Astrocyte (in vitro differentiated cells and primary cell): ENCODE measurements at regions not wholly inside any gene's neighbourhood (a gene's known extent, or its start where the extent isn't known, plus 50 kb on each side); places are given as distances from the start of the nearest gene placed in this dataset.

Experiments used
- DNase-seq: peaks from one replicate; pipeline ENCODE4 v3.0.0-alpha.2; 2010; ENCODE audit warnings: low read depth
- FAIRE-seq: peaks from 2 replicates; lab custom pipeline; 2011; peaks lifted over from hg19 to GRCh38; lab: Jason Lieb, UNC
- H2AFZ ChIP-seq: 2 replicates; pipeline ENCODE4 v1.6.0; 2012; ENCODE audit warnings: low read depth, low read length, inconsistent platforms
- H3K27ac ChIP-seq: 2 replicates; pipeline ENCODE4 v1.5.1; 2011; ENCODE audit warnings: low read depth, low read length, inconsistent platforms
- H3K27me3 ChIP-seq: 2 replicates; pipeline ENCODE4 v1.6.0; 2011; ENCODE audit warnings: low read length, inconsistent platforms; ENCODE audit not compliant: insufficient read depth
- H3K36me3 ChIP-seq: 2 replicates; pipeline ENCODE4 v1.5.1; 2011; ENCODE audit warnings: low read length, inconsistent platforms; ENCODE audit not compliant: insufficient read depth
- H3K4me1 ChIP-seq: 2 replicates; pipeline ENCODE4 v1.5.1; 2011; ENCODE audit warnings: low read length, inconsistent platforms; ENCODE audit not compliant: insufficient read depth
- H3K4me2 ChIP-seq: 2 replicates; pipeline ENCODE4 v1.6.0; 2012; ENCODE audit warnings: low read length, inconsistent platforms
- H3K4me3 ChIP-seq: 2 replicates; pipeline ENCODE4 v1.5.1; 2011; ENCODE audit warnings: low read depth, mild to moderate bottlenecking, low read length, inconsistent platforms; ENCODE audit not compliant: insufficient read depth
- H3K79me2 ChIP-seq: 2 replicates; pipeline ENCODE4 v1.6.0; 2012; ENCODE audit warnings: mild to moderate bottlenecking, low read length, inconsistent platforms; ENCODE audit not compliant: insufficient read depth
- H3K9ac ChIP-seq: 2 replicates; pipeline ENCODE4 v1.6.0; 2012; ENCODE audit warnings: mild to moderate bottlenecking, low read length, inconsistent platforms
- H3K9me3 ChIP-seq: 2 replicates; pipeline ENCODE4 v1.5.1; 2012; ENCODE audit warnings: low read depth, mild to moderate bottlenecking, low read length, inconsistent platforms; ENCODE audit not compliant: insufficient read depth
- H4K20me1 ChIP-seq: 2 replicates; pipeline ENCODE4 v1.6.0; 2012; ENCODE audit warnings: low read length, inconsistent platforms; ENCODE audit not compliant: insufficient read depth
- H3K27ac Mint-ChIP-seq: one replicate; pipeline ENCODE4 v1.8.0; 2021; ENCODE audit warnings: mild to moderate bottlenecking, mixed read lengths; ENCODE audit not compliant: unreplicated experiment
- H3K27me3 Mint-ChIP-seq: one replicate; pipeline ENCODE4 v1.8.0; 2021; ENCODE audit warnings: low read depth, mixed read lengths; ENCODE audit not compliant: unreplicated experiment
- H3K36me3 Mint-ChIP-seq: one replicate; pipeline ENCODE4 v1.8.0; 2021; ENCODE audit warnings: low read depth, mixed read lengths; ENCODE audit not compliant: unreplicated experiment
- H3K4me1 Mint-ChIP-seq: one replicate; pipeline ENCODE4 v1.8.0; 2021; ENCODE audit warnings: low read depth, mixed read lengths; ENCODE audit not compliant: unreplicated experiment
- H3K4me3 Mint-ChIP-seq: one replicate; pipeline ENCODE4 v1.8.0; 2021; ENCODE audit warnings: mild to moderate bottlenecking, moderate library complexity, mixed read lengths; ENCODE audit not compliant: unreplicated experiment
- H3K9me3 Mint-ChIP-seq: one replicate; pipeline ENCODE4 v1.8.0; 2021; ENCODE audit warnings: mild to moderate bottlenecking, mixed read lengths; ENCODE audit not compliant: unreplicated experiment
- EZH2 ChIP-seq: IDR thresholded peaks from 2 replicates; pipeline ENCODE4 v1.6.1; 2012; ENCODE audit warnings: mild to moderate bottlenecking, low read length, inconsistent platforms; ENCODE audit not compliant: insufficient read depth
- TF ChIP-seq, protein P1 (sequence below): IDR thresholded peaks from 2 replicates; pipeline ENCODE4 v1.5.1; 2011; ENCODE audit warnings: low read depth, mild to moderate bottlenecking, inconsistent platforms, low read length, moderate library complexity; ENCODE audit not compliant: insufficient read depth

DNA sequence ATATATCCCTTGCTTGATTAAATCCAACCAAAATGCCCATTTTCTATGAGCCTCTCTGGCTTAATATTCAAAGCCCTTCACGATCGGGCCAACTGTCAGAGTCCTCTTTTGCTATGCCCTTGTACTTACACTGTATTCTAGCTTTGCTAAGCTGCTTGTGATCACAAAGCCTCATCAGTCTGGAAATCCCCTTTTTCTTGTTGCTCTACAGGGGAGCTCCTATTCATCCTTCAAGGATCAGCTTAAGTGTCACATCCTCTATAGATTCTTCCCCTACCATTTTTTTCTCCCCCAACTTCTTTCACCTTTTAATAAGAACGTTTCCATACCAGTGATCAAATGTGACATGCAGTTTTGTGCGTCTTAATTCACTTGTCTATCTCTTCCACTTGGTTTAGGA is 450.4 kb upstream of the CHD1 start:
- Mint-ChIP-seq H3K9me3 (peaks cover 6% of the 10 kb centered on the region), H3K4me1 (no peaks in the 10 kb centered on the region), H3K27ac (no peak overlapping the region), H3K4me3 (no peak overlapping the region), H3K36me3 (no peaks in the 10 kb centered on the region), H3K27me3 (no peaks in the 10 kb centered on the region)
- no peak overlapping the region for H3K27ac ChIP-seq
- H3K9me3 ChIP-seq, result no peaks in the 10 kb centered on the region
- TF ChIP-seq, protein P1, sequence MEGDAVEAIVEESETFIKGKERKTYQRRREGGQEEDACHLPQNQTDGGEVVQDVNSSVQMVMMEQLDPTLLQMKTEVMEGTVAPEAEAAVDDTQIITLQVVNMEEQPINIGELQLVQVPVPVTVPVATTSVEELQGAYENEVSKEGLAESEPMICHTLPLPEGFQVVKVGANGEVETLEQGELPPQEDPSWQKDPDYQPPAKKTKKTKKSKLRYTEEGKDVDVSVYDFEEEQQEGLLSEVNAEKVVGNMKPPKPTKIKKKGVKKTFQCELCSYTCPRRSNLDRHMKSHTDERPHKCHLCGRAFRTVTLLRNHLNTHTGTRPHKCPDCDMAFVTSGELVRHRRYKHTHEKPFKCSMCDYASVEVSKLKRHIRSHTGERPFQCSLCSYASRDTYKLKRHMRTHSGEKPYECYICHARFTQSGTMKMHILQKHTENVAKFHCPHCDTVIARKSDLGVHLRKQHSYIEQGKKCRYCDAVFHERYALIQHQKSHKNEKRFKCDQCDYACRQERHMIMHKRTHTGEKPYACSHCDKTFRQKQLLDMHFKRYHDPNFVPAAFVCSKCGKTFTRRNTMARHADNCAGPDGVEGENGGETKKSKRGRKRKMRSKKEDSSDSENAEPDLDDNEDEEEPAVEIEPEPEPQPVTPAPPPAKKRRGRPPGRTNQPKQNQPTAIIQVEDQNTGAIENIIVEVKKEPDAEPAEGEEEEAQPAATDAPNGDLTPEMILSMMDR, result no peak
- TF ChIP-seq EZH2, result no peak
- H3K79me2 ChIP-seq, result no peaks in the 10 kb centered on the region
- no peak overlapping the region for H3K4me3 ChIP-seq
- no peaks in the 10 kb centered on the region for H3K27me3 ChIP-seq
- no peaks in the 10 kb centered on the region for H4K20me1 ChIP-seq
- no peak overlapping the region for H3K4me2 ChIP-seq
- FAIRE-seq (no peak), DNase-seq (no peak)
- no peaks in the 10 kb centered on the region for H3K4me1 ChIP-seq
- H3K36me3 ChIP-seq, result no peaks in the 10 kb centered on the region
- H3K9ac ChIP-seq, result no peak overlapping the region
- H2AFZ ChIP-seq, result no peak overlapping the region

DNA sequence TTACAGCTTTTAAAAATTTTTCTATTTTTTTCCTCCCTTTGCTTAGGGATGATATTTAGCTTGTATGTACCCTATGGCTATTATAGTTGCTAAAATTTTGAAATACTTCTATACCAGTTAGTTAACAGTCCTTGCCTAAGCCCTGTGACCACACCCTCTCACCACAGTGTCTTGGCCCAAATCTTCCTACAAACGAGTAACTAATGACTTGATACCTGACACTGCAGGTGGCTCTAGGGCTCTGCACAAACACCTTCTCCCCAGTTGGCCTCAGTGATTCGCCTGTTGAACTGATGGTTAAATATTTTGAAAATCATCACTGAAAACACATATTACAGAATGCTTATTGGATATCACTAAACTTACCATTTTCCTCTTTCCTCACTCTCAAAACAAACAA is 449.6 kb upstream of the CHD1 start:
- H3K27me3 Mint-ChIP-seq, result no peaks in the 10 kb centered on the region
- no peaks in the 10 kb centered on the region for H3K9me3 ChIP-seq
- no peak overlapping the region for H3K4me2 ChIP-seq
- H3K4me1 ChIP-seq, result no peaks in the 10 kb centered on the region
- no peaks in the 10 kb centered on the region for H3K4me1 Mint-ChIP-seq
- peaks cover 6% of the 10 kb centered on the region for H3K9me3 Mint-ChIP-seq
- no peak overlapping the region for H2AFZ ChIP-seq
- no peak overlapping the region for H3K27ac Mint-ChIP-seq
- DNase-seq (no peak), FAIRE-seq (no peak)
- no peaks in the 10 kb centered on the region for H4K20me1 ChIP-seq
- H3K9ac ChIP-seq, result no peak overlapping the region
- H3K27me3 ChIP-seq, result no peaks in the 10 kb centered on the region
- no peaks in the 10 kb centered on the region for H3K36me3 ChIP-seq
- no peak overlapping the region for H3K4me3 Mint-ChIP-seq
- no peak overlapping the region for H3K27ac ChIP-seq
- no peaks in the 10 kb centered on the region for H3K79me2 ChIP-seq
- TF ChIP-seq, protein P1, result no peak
- TF ChIP-seq EZH2, result no peak
- H3K4me3 ChIP-seq, result no peak overlapping the region
- H3K36me3 Mint-ChIP-seq, result no peaks in the 10 kb centered on the region

GRCh38 chr5:99369797-99370593 is 441.2 kb upstream of the CHD1 start:
- no peak overlapping the region for H3K27ac ChIP-seq
- Mint-ChIP-seq H3K4me3 (no peak overlapping the region), H3K27ac (no peak overlapping the region), H3K27me3 (no peaks in the 10 kb centered on the region), H3K9me3 (no peaks in the 10 kb centered on the region), H3K36me3 (no peaks in the 10 kb centered on the region), H3K4me1 (peaks cover 8% of the 10 kb centered on the region)
- no peaks in the 10 kb centered on the region for H3K4me1 ChIP-seq
- H3K9me3 ChIP-seq, result no peaks in the 10 kb centered on the region
- no peak overlapping the region for H3K4me3 ChIP-seq
- no peaks in the 10 kb centered on the region for H3K27me3 ChIP-seq
- no peak for FAIRE-seq
- H3K4me2 ChIP-seq, result no peak overlapping the region
- no peaks in the 10 kb centered on the region for H4K20me1 ChIP-seq
- H3K36me3 ChIP-seq, result no peaks in the 10 kb centered on the region
- H2AFZ ChIP-seq, result no peak overlapping the region
- H3K9ac ChIP-seq, result no peak overlapping the region
- no peaks in the 10 kb centered on the region for H3K79me2 ChIP-seq
- TF ChIP-seq, protein P1, result no peak
- TF ChIP-seq EZH2, result no peak
- no peak for DNase-seq
